K562 (cell line): ENCODE measurements at regions not wholly inside any gene's neighbourhood (a gene's known extent, or its start where the extent isn't known, plus 50 kb on each side); places are given as distances from the start of the nearest gene placed in this dataset.

Experiments used
- ATAC-seq: fragments of 200-7000 bp; cut with Tn5 transposase; 3 replicates; pipeline ENCODE4 v1.9.1; 2020; ENCODE audit warnings: moderate library complexity
- BruUV-seq: library from RNA; stranded (reverse); fragments of 400-500 nt; replicated peaks from 2 replicates; lab custom pipeline; 2021; lab: Mats Ljungman, UMichigan
- CTCF ChIA-PET: fragments of 300-600 bp; formaldehyde crosslinking; extraction: SDS; loops from one replicate; lab custom pipeline; 2021; ENCODE audit warnings: low intra/inter-chr PET ratio; lab: Yijun Ruan, JAX
- POLR2A ChIA-PET: fragments of 300-600, 350-650 bp; sonication (Branson Sonifier 250); formaldehyde crosslinking; extraction: SDS; loops from one replicate; lab custom pipeline; 2021; ENCODE audit warnings: antibody characterized with exemption, inconsistent platforms; lab: Yijun Ruan, JAX
- DNase-seq, 4 experiments: peaks; one replicate each; pipeline versions ENCODE4 v3.0.0 to v3.0.0-alpha.2; 2011 to 2018; ENCODE audit warnings: low spot score in 3 of 4, mixed read lengths in 3 of 4; ENCODE audit errors: extremely low read depth in 1 of 4
- FAIRE-seq: peaks from 2 replicates; lab custom pipeline; 2011; peaks lifted over from hg19 to GRCh38; lab: Jason Lieb, UNC
- H2AFZ ChIP-seq: 2 replicates; pipeline ENCODE4 v1.6.0; 2011; ENCODE audit warnings: low read depth, low read length, control low read depth, inconsistent platforms
- H3K27ac ChIP-seq: fragments of 200-600 bp; 3 replicates; pipeline ENCODE4 v1.8.0; 2011; ENCODE audit warnings: low read depth, mild to moderate bottlenecking, control low read depth, inconsistent platforms, low read length, moderate library complexity, mixed read lengths; ENCODE audit errors: extremely low read depth
- H3K27me3 ChIP-seq, 2 experiments: fragments of 300-600 bp in 1 of 2; 2 replicates in 1 of 2; 3 replicates in 1 of 2; pipeline versions ENCODE4 v1.6.0 to v1.8.0; 2011; ENCODE audit warnings: inconsistent platforms in 2 of 2, low read length in 2 of 2, mild to moderate bottlenecking in 1 of 2, mixed read lengths in 1 of 2, moderate library complexity in 1 of 2; ENCODE audit not compliant: control insufficient read depth in 2 of 2, insufficient read depth in 2 of 2
- H3K36me3 ChIP-seq: fragments of 300-600 bp; 3 replicates; pipeline ENCODE4 v1.8.0; 2011; ENCODE audit warnings: mild to moderate bottlenecking, low read length, inconsistent platforms; ENCODE audit not compliant: control insufficient read depth, insufficient read depth
- H3K4me1 ChIP-seq, 2 experiments: fragments of 200-600 bp in 1 of 2; replicated peaks in 1 of 2; 2 replicates in 1 of 2; 3 replicates in 1 of 2; pipeline versions ENCODE4 v1.5.1 to v1.8.0; 2011; ENCODE audit warnings: inconsistent platforms in 2 of 2, low read length in 2 of 2, mild to moderate bottlenecking in 1 of 2, mixed read lengths in 1 of 2, moderate library complexity in 1 of 2; ENCODE audit not compliant: control insufficient read depth in 2 of 2, insufficient read depth in 2 of 2
- H3K4me2 ChIP-seq: 2 replicates; pipeline ENCODE4 v1.6.1; 2011; ENCODE audit warnings: low read length, control low read depth, inconsistent platforms, mixed read lengths; ENCODE audit not compliant: insufficient read depth
- H3K4me3 ChIP-seq: fragments of 200-600 bp; sonication (generic), shearing (Covaris generic); 2 replicates; pipeline ENCODE4 v1.5.1; 2016; ENCODE audit warnings: control low read depth, inconsistent platforms
- H3K79me2 ChIP-seq: fragments of 200-600 bp; 3 replicates; pipeline ENCODE4 v1.8.0; 2011; ENCODE audit warnings: low read length, inconsistent platforms; ENCODE audit not compliant: control insufficient read depth, insufficient read depth
- H3K9ac ChIP-seq, 2 experiments: 2 replicates each; pipeline versions ENCODE4 v1.6.0 to v1.6.1; 2011; ENCODE audit warnings: low read depth in 2 of 2, low read length in 2 of 2, control low read depth in 1 of 2, inconsistent platforms in 1 of 2, mild to moderate bottlenecking in 1 of 2, mixed read lengths in 1 of 2; ENCODE audit not compliant: insufficient read depth in 1 of 2
- H3K9me1 ChIP-seq: one replicate; pipeline ENCODE4 v1.6.0; 2011; ENCODE audit warnings: inconsistent platforms, mild to moderate bottlenecking, low read length, moderate library complexity; ENCODE audit not compliant: control insufficient read depth, insufficient read depth
- H3K9me3 ChIP-seq: replicated peaks from 2 replicates; pipeline ENCODE4 v1.5.1; 2011; ENCODE audit warnings: low read depth, low read length, inconsistent platforms; ENCODE audit not compliant: control insufficient read depth, insufficient read depth
- H4K20me1 ChIP-seq: replicated peaks from 2 replicates; pipeline ENCODE4 v1.6.1; 2011; ENCODE audit warnings: low read length, inconsistent platforms, mixed read lengths; ENCODE audit not compliant: control insufficient read depth, insufficient read depth
- CEBPZ ChIP-seq: fragments of 150-350 bp; IDR thresholded peaks from 2 replicates; pipeline ENCODE4 v1.6.1; 2014; ENCODE audit warnings: low read depth, mild to moderate bottlenecking, low read length, borderline replicate concordance
- GABPA ChIP-seq: fragments of 200-800 bp; sonication (Bioruptor generic); conservative IDR thresholded peaks from 2 replicates; pipeline ENCODE4 v1.6.1; 2016; ENCODE audit warnings: low read depth, missing genetic modification characterization, missing compliant biosample characterization
- JUN ChIP-seq, 2 experiments: sonication (generic) in 1 of 2; formaldehyde crosslinking in 1 of 2; IDR thresholded peaks; 2 replicates each; pipeline versions ENCODE4 v1.6.1 to v1.8.0; 2012 to 2022; ENCODE audit warnings: borderline replicate concordance in 2 of 2, mild to moderate bottlenecking in 2 of 2, improper control_type of control experiment in 1 of 2, low read depth in 1 of 2, low read length in 1 of 2, missing genetic modification reagents in 1 of 2
- PHB ChIP-seq: fragments of 250-450 bp; sonication (Bioruptor Pico); IDR thresholded peaks from 2 replicates; pipeline ENCODE4 v1.5.0; 2021
- PHB2 ChIP-seq: fragments of 450-650 bp; IDR thresholded peaks from 2 replicates; pipeline ENCODE4 v1.6.1; 2017; ENCODE audit warnings: low read depth
- RBBP5 ChIP-seq: fragments of 200-600 bp; sonication (generic); IDR thresholded peaks from 2 replicates; pipeline ENCODE4 v1.6.1; 2012; ENCODE audit warnings: borderline replicate concordance, mild to moderate bottlenecking, low read length, control low read depth, inconsistent platforms; ENCODE audit not compliant: insufficient read depth, poor library complexity, severe bottlenecking
- RNF219 ChIP-seq: fragments of 250-450 bp; sonication (Bioruptor Pico); IDR thresholded peaks from 2 replicates; pipeline ENCODE4 v1.5.0; 2022; ENCODE audit warnings: mild to moderate bottlenecking
- USF2 ChIP-seq: sonication (generic); formaldehyde crosslinking; IDR thresholded peaks from 2 replicates; pipeline ENCODE4 v1.5.0; 2020; ENCODE audit warnings: missing genetic modification reagents
- ZNF239 ChIP-seq: fragments of 250-450 bp; sonication (Bioruptor Pico); IDR thresholded peaks from 2 replicates; pipeline ENCODE4 v1.4.0; 2020; ENCODE audit warnings: mild to moderate bottlenecking
- ZNF518B ChIP-seq: fragments of 250-450 bp; sonication (Bioruptor Pico); IDR thresholded peaks from 2 replicates; pipeline ENCODE4 v1.5.0; 2021; ENCODE audit warnings: mild to moderate bottlenecking, moderate library complexity
- WGBS: fragments of 100-300 bp; shearing (Covaris generic); methylation state at CpG from one replicate; pipeline ENCODE4 v1.1.6; 2016; ENCODE audit warnings: low coverage, mixed read lengths; ENCODE audit not compliant: insufficient coverage; ENCODE audit errors: missing lambda C conversion rate; 5-methylcytosine and 5-hydroxymethylcytosine counted together
- in situ Hi-C: fragments of 300-500 bp; cut with MboI; formaldehyde crosslinking; loops from 4 replicates; pipeline ENCODE4 v1.15.0; 2018; ENCODE audit warnings: inconsistent platforms, mixed read lengths
- intact Hi-C: fragments of 100-400 bp; cut with micrococcal nuclease; formaldehyde crosslinking; loops from 2 replicates; pipeline ENCODE4 v1.14.2; 2022

GRCh38 chr21:16620786-16621320, 891.1 kb downstream of the USP25 start:
- intact Hi-C loops = no loop called here
- Histone ChIP-seq H3K9me3 (peaks cover 3% of the 10 kb centered on the region), H3K27me3 (no peaks in the 10 kb centered on the region), H3K79me2 (no peaks in the 10 kb centered on the region), H3K4me1 (no peaks in the 10 kb centered on the region), H3K27ac (no peak overlapping the region), H4K20me1 (no peaks in the 10 kb centered on the region), H3K4me3 (no peak overlapping the region), H3K36me3 (no peaks in the 10 kb centered on the region), H3K9me1 (no peaks in the 10 kb centered on the region), H2AFZ (no peak overlapping the region), H3K9ac (no peak overlapping the region), H3K4me2 (no peak overlapping the region)
- no TSS peak for BruUV-seq
- DNase-seq = no peak
- no peak for FAIRE-seq
- CTCF ChIA-PET = no interaction called here
- POLR2A ChIA-PET = no interaction called here
- in situ Hi-C loops = no loop called here
- 6% methylated on average over 1 of the region's 1 CpG for WGBS
- ATAC-seq = no peak
- TF ChIP-seq PHB2 (no peak), ZNF239 (no peak), PHB (no peak), ZNF518B (no peak), RNF219 (CRISPR knock-in tag) (no peak), USF2 (CRISPR knock-in tag) (no peak), GABPA (tag) (no peak), RBBP5 (no peak), CEBPZ (no peak), JUN (IDR thresholded peaks at IDR 0.05; ENCODE audit: borderline replicate concordance, low read depth, low read length) (no peak), JUN (CRISPR knock-in tag; IDR thresholded peaks at IDR 0.05; ENCODE audit: borderline replicate concordance) (no peak)
